ENCODE measurements at regions not wholly inside any gene's neighbourhood (a gene's known extent, or its start where the extent isn't known, plus 50 kb on each side); places are given as distances from the start of the nearest gene placed in this dataset.

- no peak for TF ChIP-seq YY1 (IDR thresholded peaks at IDR 0.05; ENCODE audit: insufficient read depth, insufficient read length)
- TF ChIP-seq ZNF274 (IDR thresholded peaks at IDR 0.05; ENCODE audit: low read depth, low read length) = no peak
Observed at GRCh38 chr4:54505996-54506395, 151.8 kb upstream of the KIT start.

Measured in NT2/D1 (cell line).